Kidney (tissue), 13 donors: ENCODE measurements at regions not wholly inside any gene's neighbourhood (a gene's known extent, or its start where the extent isn't known, plus 50 kb on each side); places are given as distances from the start of the nearest gene placed in this dataset.

Experiments
- DNase-seq, 5 donors: peaks; one replicate each; pipeline ENCODE4 v3.0.0-alpha.2; 2013 to 2020
- FAIRE-seq: peaks from 2 replicates; lab custom pipeline; 2012; peaks lifted over from hg19 to GRCh38; lab: Jason Lieb, UNC
- H3K27ac ChIP-seq, 2 donors: one replicate each; pipeline ENCODE4 v1.7.0; 2013; ENCODE audit warnings: low read depth in 2 of 2, low read length in 2 of 2, inconsistent platforms in 1 of 2
- H3K27me3 ChIP-seq: one replicate; pipeline ENCODE4 v1.7.1; 2013; ENCODE audit warnings: low read length, inconsistent platforms; ENCODE audit not compliant: control insufficient read depth, insufficient read depth
- H3K36me3 ChIP-seq, 3 donors: one replicate each; pipeline versions ENCODE4 v1.7.0 to v1.7.1; 2013; ENCODE audit warnings: low read length in 3 of 3, control low read depth in 1 of 3, inconsistent platforms in 1 of 3; ENCODE audit not compliant: insufficient read depth in 3 of 3, control insufficient read depth in 2 of 3
- H3K4me1 ChIP-seq, 3 donors: one replicate each; pipeline versions ENCODE4 v1.7.0 to v1.7.1; 2013; ENCODE audit warnings: low read length in 3 of 3, inconsistent platforms in 1 of 3, low read depth in 1 of 3; ENCODE audit not compliant: control insufficient read depth in 2 of 3, insufficient read depth in 2 of 3
- H3K4me3 ChIP-seq, 3 donors: one replicate each; pipeline versions ENCODE4 v1.7.0 to v1.8.1; 2013; ENCODE audit warnings: low read length in 3 of 3, control low read depth in 1 of 3, inconsistent platforms in 1 of 3
- H3K9ac ChIP-seq, 3 donors: one replicate each; pipeline versions ENCODE4 v1.7.0 to v1.7.1; 2013; ENCODE audit warnings: low read length in 3 of 3, control low read depth in 1 of 3, inconsistent platforms in 1 of 3
- H3K9me3 ChIP-seq, 3 donors: one replicate each; pipeline versions ENCODE4 v1.7.0 to v1.7.1; 2013; ENCODE audit warnings: low read length in 3 of 3, control low read depth in 1 of 3, inconsistent platforms in 1 of 3; ENCODE audit not compliant: control insufficient read depth in 2 of 3, insufficient read depth in 1 of 3
- CTCF ChIP-seq: IDR thresholded peaks from 3 replicates; pipeline ENCODE4 v1.5.1; 2012; ENCODE audit warnings: mild to moderate bottlenecking, moderate library complexity, borderline replicate concordance; ENCODE audit not compliant: insufficient read depth; ENCODE audit errors: extremely low read depth
- intact Hi-C: fragments of 100-400 bp; cut with DNase I; formaldehyde crosslinking; loops from one replicate; pipeline ENCODE4 v1.11.1; 2022
- donor health status: control.
- donor health status: control.
- donor health status: control.
- donor health status: control.
- donor health status: control.
- donor health status: DM: yes; HTN: yes; CAD: no.
- donor health status: Normal renal cell carcinoma (clear cell type).

GRCh38 chr4:3675251-3676115 is 90.7 kb upstream of the ADRA2C start:
- intact Hi-C loops, result no loop called here
- Histone ChIP-seq H3K9me3 (peaks cover 0 to 4% (median 0%) of the 10 kb centered on the region in 3 donors), H3K4me1 (peaks cover 0 to 7% (median 5%) of the 10 kb centered on the region in 3 donors), H3K27me3 (no peaks in the 10 kb centered on the region), H3K9ac (no peak overlapping the region), H3K27ac (no peak overlapping the region), H3K36me3 (no peaks in the 10 kb centered on the region), H3K4me3 (no peak overlapping the region)
- DNase-seq (peak in 2 of 5 donors; percentile 41 to 61), FAIRE-seq (no peak)
- no peak for TF ChIP-seq CTCF

GRCh38 chr4:3674479-3674851 is 91.7 kb upstream of the ADRA2C start:
- Histone ChIP-seq H3K27ac (peak overlapping the region in 1 of 2 donors; percentile 20), H3K27me3 (no peaks in the 10 kb centered on the region), H3K9ac (no peak overlapping the region), H3K9me3 (peaks cover 0 to 4% (median 0%) of the 10 kb centered on the region in 3 donors), H3K4me3 (no peak overlapping the region), H3K4me1 (peaks cover 0 to 5% (median under 1%) of the 10 kb centered on the region in 3 donors), H3K36me3 (no peaks in the 10 kb centered on the region)
- no peak for TF ChIP-seq CTCF
- no peak for FAIRE-seq
- peak in 2 of 5 donors; percentile 32 to 72 for DNase-seq
- intact Hi-C loops, result no loop called here

GRCh38 chr4:3673716-3674478 is 92.3 kb upstream of the ADRA2C start:
- Histone ChIP-seq H3K4me3 (no peak overlapping the region), H3K27me3 (no peaks in the 10 kb centered on the region), H3K36me3 (no peaks in the 10 kb centered on the region), H3K9ac (no peak overlapping the region), H3K4me1 (peaks cover 0 to 5% (median 0%) of the 10 kb centered on the region in 3 donors), H3K27ac (peak overlapping the region in 1 of 2 donors; percentile 20), H3K9me3 (peaks cover 0 to 4% (median 0%) of the 10 kb centered on the region in 3 donors)
- no peak for TF ChIP-seq CTCF
- DNase-seq (peak in 1 of 5 donors; percentile 60), FAIRE-seq (no peak)
- intact Hi-C loops, result no loop called here
